Lung (tissue), 11 donors: ENCODE measurements at regions not wholly inside any gene's neighbourhood (a gene's known extent, or its start where the extent isn't known, plus 50 kb on each side); places are given as distances from the start of the nearest gene placed in this dataset.

Experiments used
- ATAC-seq: fragments of 200-7000 bp; cut with Tn5 transposase; one replicate; pipeline ENCODE4 v1.9.1; 2020; ENCODE audit warnings: moderate number of reproducible peaks; ENCODE audit not compliant: insufficient read depth, low FRiP score
- DNase-seq, 3 donors: peaks; one replicate each; pipeline ENCODE4 v3.0.0-alpha.2; 2013 to 2017
- H3K27ac ChIP-seq, 2 donors: one replicate each; pipeline ENCODE4 v1.5.1; 2013; ENCODE audit warnings: mild to moderate bottlenecking in 2 of 2, moderate library complexity in 2 of 2, control low read depth in 1 of 2, inconsistent platforms in 1 of 2, low read depth in 1 of 2, low read length in 1 of 2
- H3K27me3 ChIP-seq, 3 donors: one replicate each; pipeline ENCODE4 v1.5.1; 2013; ENCODE audit warnings: low read length in 2 of 3; ENCODE audit not compliant: control insufficient read depth in 3 of 3, insufficient read depth in 3 of 3
- H3K36me3 ChIP-seq, 4 donors: one replicate each; pipeline ENCODE4 v1.5.1; 2013; ENCODE audit warnings: low read length in 4 of 4, mild to moderate bottlenecking in 1 of 4, moderate library complexity in 1 of 4; ENCODE audit not compliant: control insufficient read depth in 4 of 4, insufficient read depth in 4 of 4
- H3K4me1 ChIP-seq, 5 donors: one replicate each; pipeline ENCODE4 v1.5.1; 2013; ENCODE audit warnings: low read length in 5 of 5, mild to moderate bottlenecking in 2 of 5, moderate library complexity in 1 of 5; ENCODE audit not compliant: control insufficient read depth in 5 of 5, insufficient read depth in 5 of 5
- H3K4me3 ChIP-seq: one replicate; pipeline ENCODE4 v1.5.1; 2013; ENCODE audit warnings: mild to moderate bottlenecking, control low read depth, moderate library complexity
- H3K9ac ChIP-seq, 2 donors: one replicate each; pipeline ENCODE4 v1.5.1; 2013; ENCODE audit warnings: low read length in 2 of 2, control low read depth in 1 of 2; ENCODE audit not compliant: insufficient read depth in 1 of 2
- H3K9me3 ChIP-seq, 4 donors: one replicate each; pipeline ENCODE4 v1.5.1; 2013; ENCODE audit warnings: low read length in 3 of 4, mild to moderate bottlenecking in 1 of 4, moderate library complexity in 1 of 4; ENCODE audit not compliant: control insufficient read depth in 4 of 4, insufficient read depth in 3 of 4
- CTCF ChIP-seq: IDR thresholded peaks from 2 replicates; pipeline ENCODE4 v1.5.1; 2012; ENCODE audit warnings: mild to moderate bottlenecking; ENCODE audit errors: control extremely low read depth, extremely low read depth
- WGBS, 2 donors: extraction: QIAGEN DNeasy Blood & Tissue Kit; methylation state at CpG; one replicate each; pipeline ENCODE4 v1.1.7; 2013; 5-methylcytosine and 5-hydroxymethylcytosine counted together
- donor health status: control.
- donor health status: control.
- donor health status: Bipolar disorder and iron deficiency.
- donor health status: healthy.
- donor health status: DM: yes; HTN: yes; CAD: no.

DNA sequence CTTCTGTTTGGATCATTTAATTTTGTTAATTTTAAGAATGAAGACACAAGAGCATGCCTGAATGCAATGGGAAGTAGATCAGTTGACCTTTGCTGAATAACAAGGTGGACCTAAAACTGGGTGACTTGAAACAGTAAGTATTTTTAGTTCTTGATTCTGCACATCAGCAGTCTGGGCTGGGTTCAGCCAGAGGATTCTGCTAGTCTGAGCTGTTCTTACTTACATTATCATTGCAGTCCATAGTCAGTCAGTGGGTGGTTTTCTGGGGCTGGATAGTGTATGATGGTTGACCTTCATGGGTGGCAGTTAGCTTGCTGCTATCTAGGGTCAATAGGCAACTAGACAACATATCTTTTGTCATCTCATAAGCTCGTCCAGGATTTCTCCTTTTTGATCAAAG is 91.4 kb downstream of the HS3ST1 start:
- no peak for TF ChIP-seq CTCF
- ATAC-seq (no peak), DNase-seq (no peak)
- WGBS, 2 donors = 65 to 79% methylated on average over 1 of the region's 1 CpG
- Histone ChIP-seq H3K4me3 (no peak overlapping the region), H3K27me3 (no peaks in the 10 kb centered on the region), H3K36me3 (no peaks in the 10 kb centered on the region), H3K4me1 (no peaks in the 10 kb centered on the region), H3K9ac (no peak overlapping the region), H3K9me3 (no peaks in the 10 kb centered on the region), H3K27ac (no peak overlapping the region)

DNA sequence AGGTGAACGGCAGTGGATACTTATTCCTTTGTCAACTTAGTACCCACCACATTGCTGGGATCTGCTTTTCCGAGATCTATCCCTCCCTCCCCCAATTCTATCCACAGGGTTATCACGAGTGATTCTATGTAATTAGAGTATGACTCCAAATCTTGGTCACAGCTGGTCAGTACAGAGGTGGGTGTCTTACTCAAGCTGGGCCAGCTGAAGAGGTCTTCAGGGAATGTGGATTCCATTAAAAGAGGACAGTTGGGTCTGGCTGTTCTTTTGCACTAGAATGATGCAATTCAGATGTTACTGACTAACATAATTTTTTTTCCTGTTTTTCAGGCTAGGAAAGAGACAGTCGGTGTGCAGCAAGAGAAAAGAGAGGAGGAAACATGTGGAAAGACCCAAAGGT is 92.3 kb downstream of the HS3ST1 start:
- ATAC-seq (no peak), DNase-seq (no peak)
- H3K9ac ChIP-seq = no peak overlapping the region
- no peaks in the 10 kb centered on the region for H3K27me3 ChIP-seq
- H3K4me1 ChIP-seq = no peaks in the 10 kb centered on the region
- no peak overlapping the region for H3K27ac ChIP-seq
- 79 to 89% methylated on average over 4 of the region's 4 CpGs for WGBS, 2 donors
- no peaks in the 10 kb centered on the region for H3K36me3 ChIP-seq
- TF ChIP-seq CTCF = no peak
- H3K4me3 ChIP-seq = no peak overlapping the region
- H3K9me3 ChIP-seq = no peaks in the 10 kb centered on the region

- DNase-seq (no peak), ATAC-seq (no peak)
- Histone ChIP-seq H3K4me1 (no peaks in the 10 kb centered on the region), H3K4me3 (no peak overlapping the region), H3K9me3 (no peaks in the 10 kb centered on the region), H3K27ac (no peak overlapping the region), H3K36me3 (no peaks in the 10 kb centered on the region), H3K27me3 (no peaks in the 10 kb centered on the region), H3K9ac (no peak overlapping the region)
- TF ChIP-seq CTCF = no peak
- 86 to 90% methylated on average over 4 of the region's 4 CpGs for WGBS, 2 donors
Observed at GRCh38 chr4:11334887-11335286, 93.8 kb downstream of the HS3ST1 start.

DNA sequence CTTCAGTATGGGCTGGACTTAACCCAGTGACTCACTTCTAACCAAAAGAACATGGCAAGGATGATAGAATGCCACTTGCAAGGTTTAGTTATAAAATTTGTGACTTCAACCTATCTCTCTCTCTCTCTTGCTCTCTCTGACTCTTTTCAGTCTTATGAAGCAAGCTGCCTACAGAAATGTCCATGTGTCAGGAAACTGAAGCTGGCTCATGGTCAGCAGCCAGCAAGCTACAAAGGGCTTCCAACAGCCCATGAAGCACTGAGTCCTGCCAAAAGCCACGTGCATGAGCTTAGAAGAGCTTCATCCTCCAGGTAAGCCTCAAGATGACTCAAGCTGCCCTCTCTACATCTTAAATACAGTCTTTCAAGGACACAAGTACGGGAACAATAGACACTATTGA is 100.3 kb downstream of the HS3ST1 start:
- ATAC-seq = no peak
- Histone ChIP-seq H3K27me3 (no peaks in the 10 kb centered on the region), H3K4me3 (no peak overlapping the region), H3K9ac (no peak overlapping the region), H3K9me3 (peaks cover 0 to 4% (median 2%) of the 10 kb centered on the region in 4 donors), H3K4me1 (no peaks in the 10 kb centered on the region), H3K36me3 (no peaks in the 10 kb centered on the region), H3K27ac (no peak overlapping the region)
- 61 to 83% methylated on average over 2 of the region's 2 CpGs for WGBS, 2 donors
- peak in 1 of 3 donors; percentile 3 for DNase-seq
- no peak for TF ChIP-seq CTCF
